Stimulated activated CD8-positive, alpha-beta memory T cell treated with anti-CD3 and anti-CD28 coated beads, Interleukin-12 subunit alpha, Interleukin-12 subunit beta, amount 100 ng/mL, for 1 hour (primary cell): ENCODE measurements at regions not wholly inside any gene's neighbourhood (a gene's known extent, or its start where the extent isn't known, plus 50 kb on each side); places are given as distances from the start of the nearest gene placed in this dataset.

Experiments
- DNase-seq: peaks from one replicate; pipeline ENCODE4 v3.0.0-alpha.2; 2020; ENCODE audit warnings: low read depth

GRCh38 chr3:81968658-81969057, 207.2 kb upstream of the GBE1 start:
- no peak for DNase-seq

DNA sequence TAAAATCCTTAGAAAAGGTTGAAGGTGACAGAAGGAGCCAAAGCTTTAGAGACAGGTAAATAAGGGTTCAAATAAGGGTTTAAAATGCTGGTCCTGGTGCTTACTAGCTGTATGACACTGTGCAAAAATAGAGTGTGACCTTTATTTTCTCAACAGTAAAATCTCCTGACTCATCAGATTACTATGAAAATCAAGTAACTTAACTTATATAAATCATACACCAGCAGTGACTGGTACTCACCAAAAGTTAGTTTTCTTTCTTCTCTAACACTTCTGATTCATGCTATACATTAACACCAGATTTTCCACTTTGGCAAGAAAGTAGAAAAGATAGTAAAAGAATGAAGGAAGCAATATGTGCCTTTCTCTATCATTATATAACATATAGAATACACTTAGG, 205.9 kb upstream of the GBE1 start:
- DNase-seq = no peak

GRCh38 chr3:81965696-81966095, 204.3 kb upstream of the GBE1 start:
- no peak for DNase-seq

DNA sequence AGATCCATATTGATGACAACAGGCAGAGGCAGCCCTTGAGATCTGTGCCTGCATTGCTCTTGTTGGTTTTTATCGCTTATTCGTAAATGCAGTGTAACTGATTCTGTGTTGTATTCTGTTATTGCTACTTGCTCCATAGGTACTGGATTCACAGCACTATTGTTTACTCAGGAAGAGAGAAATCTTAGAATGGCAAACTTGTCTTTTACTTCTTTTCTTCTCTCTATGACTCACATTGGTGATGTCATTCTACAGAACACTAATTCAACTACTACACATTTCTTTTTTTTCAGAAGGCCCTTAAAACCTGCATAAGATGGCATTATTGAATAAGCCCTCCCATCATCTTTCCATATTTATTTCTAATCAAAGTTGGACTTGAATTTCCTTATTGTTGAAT, 201.0 kb upstream of the GBE1 start:
- DNase-seq = no peak

GRCh38 chr3:81958972-81959640, 197.7 kb upstream of the GBE1 start:
- DNase-seq = no peak

- no peak for DNase-seq
Measured at GRCh38 chr3:81955878-81956277, 194.4 kb upstream of the GBE1 start.

GRCh38 chr3:81953111-81953510, 191.7 kb upstream of the GBE1 start:
- no peak for DNase-seq

- DNase-seq = no peak
Measured at GRCh38 chr3:81952141-81952540, 190.7 kb upstream of the GBE1 start.

- no peak for DNase-seq
Measured at GRCh38 chr3:81951636-81952035, 190.2 kb upstream of the GBE1 start.

GRCh38 chr3:81951106-81951505, 189.7 kb upstream of the GBE1 start:
- no peak for DNase-seq

- no peak for DNase-seq
Measured at GRCh38 chr3:81947359-81947758, 185.9 kb upstream of the GBE1 start.

DNA sequence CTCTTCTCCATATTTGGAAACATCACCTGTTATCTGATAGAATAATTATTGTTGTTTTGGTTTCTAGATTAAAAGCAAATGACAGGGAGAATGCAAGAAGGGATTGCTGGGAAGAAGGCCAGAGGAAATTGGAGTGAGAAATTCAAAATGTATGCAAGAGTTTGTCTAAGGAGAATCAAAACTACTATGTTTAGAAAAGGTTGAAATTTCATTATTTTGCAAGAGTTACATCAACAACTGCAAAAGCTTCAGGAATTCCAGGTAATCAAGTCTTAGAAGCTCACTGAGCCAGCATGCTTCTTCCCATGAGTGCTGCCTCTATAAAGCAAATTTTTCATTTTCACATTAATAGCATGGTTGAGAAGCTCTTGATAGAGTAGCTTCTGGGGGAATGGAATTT, 177.2 kb upstream of the GBE1 start:
- DNase-seq = no peak

- DNase-seq = no peak
Measured at GRCh38 chr3:81936817-81937216, 175.4 kb upstream of the GBE1 start.

GRCh38 chr3:81932681-81933080, 171.2 kb upstream of the GBE1 start:
- no peak for DNase-seq

DNA sequence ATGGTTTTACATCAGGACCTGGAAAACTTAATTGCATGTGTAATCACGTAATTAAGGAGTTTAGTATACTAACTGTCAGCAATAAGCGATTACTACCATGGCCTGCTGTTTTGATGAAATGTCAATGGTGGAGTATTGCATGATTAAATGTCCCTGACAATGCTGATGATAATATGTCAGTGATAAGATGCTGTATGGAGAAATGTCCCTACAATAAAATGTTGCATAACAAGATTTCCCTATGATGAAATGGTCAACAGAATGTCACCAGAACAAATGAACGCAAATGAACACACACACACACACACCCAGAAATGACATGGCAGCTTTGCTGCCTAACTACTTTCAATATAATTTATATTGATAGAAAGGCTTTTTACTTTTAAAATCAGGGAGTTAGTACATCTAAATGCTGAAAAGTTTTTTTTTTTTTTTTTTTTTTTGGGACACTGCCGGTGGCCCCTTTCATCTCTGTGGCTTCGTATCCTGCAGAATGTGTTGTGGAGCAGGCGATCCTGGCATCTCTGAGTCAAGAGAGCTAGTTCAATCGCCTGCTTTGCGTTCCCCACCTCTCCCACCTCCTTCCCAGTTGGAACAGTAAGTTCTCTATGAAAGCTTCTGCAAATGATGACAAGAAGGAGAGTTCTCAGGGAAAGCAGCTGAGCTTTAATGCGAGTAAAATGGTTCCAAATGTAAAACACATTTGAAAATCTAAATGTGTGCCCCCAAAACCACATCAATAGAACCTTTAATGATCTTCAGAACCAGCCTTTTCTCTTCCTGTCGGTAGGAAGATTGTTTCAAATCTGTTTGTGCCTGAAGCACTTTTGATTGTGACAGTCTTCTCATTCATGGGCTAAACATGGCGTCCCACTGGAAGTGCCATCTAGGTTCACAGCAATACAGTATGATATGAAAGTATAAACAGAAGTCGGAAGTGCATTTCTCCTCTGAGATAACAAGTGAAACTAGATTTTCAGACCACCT, 170.1 kb upstream of the GBE1 start:
- DNase-seq = no peak

DNA sequence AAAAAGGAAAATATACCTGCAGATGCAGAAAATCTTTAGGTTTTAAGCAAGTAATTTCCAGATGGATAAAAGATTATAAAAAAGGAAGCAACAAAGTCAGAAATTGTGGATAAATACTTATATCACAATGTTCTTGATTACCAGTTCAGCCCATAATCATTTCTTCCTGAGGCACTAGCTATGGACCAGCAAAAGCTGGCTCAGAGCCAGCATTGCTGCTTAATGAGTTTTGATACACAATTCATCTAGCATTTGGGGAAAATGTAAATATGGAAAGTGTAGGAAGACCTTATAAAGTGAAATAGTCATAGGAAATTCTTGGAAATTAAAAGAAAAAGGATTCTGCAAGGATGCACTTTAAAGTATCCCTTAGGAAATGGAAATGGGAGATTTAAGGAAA, 168.3 kb upstream of the GBE1 start:
- DNase-seq = no peak

DNA sequence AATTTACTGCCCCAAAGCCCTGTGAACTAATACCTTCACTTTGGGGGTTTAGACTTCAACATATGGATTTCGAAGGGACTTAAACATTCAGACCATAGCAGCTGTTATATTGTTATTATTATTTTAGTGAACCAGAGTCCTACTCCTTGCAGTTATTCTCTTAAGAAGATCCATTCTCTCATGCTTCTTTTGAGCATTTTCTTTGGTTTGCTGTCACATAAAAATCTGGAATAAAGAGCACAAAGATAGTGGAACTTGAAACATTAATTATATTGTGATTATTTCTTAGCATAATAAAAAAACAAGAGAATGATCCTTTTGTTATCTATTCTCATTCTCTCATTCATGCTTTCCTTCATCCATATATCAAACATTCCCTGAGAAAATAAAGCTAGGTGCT, 166.4 kb upstream of the GBE1 start:
- DNase-seq = no peak

- DNase-seq = no peak
Measured at GRCh38 chr3:81925385-81925784, 163.9 kb upstream of the GBE1 start.

DNA sequence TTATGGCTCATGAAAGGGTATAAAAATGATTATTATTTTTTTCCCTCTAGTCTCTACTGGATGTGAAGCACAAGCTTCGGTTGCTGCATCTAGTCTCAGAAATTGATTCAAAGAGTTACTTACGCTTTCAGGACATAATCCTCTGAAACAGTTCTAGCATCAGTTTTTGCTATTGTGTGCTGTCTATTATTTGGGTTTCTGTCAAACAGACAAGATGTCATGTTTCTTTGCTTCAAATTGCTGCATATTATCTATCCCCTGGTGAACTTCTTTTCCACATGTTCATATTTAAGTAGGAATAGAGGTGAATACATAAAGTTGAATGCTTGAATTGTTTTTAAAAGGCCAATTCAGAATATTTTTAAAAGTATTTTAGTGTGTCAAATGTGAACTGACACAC, 161.6 kb upstream of the GBE1 start:
- DNase-seq = no peak

DNA sequence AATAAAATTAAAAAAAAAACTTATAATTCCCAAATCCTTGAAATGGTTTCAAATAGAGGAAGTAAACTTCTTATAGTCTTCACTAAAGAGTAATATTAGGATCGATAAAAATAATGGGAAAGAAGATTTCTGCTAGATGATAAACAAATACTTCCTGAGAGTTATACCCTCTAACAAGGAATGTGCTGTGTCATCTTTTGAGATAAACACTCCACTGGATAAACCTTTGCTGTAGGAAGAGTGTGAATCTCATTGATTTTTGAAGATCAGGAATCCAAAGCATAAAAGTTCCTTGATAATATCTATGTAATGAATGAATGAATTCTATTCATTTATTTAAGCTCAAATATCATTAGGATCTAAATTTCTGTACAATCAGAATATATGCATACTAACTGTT, 161.0 kb upstream of the GBE1 start:
- no peak for DNase-seq

DNA sequence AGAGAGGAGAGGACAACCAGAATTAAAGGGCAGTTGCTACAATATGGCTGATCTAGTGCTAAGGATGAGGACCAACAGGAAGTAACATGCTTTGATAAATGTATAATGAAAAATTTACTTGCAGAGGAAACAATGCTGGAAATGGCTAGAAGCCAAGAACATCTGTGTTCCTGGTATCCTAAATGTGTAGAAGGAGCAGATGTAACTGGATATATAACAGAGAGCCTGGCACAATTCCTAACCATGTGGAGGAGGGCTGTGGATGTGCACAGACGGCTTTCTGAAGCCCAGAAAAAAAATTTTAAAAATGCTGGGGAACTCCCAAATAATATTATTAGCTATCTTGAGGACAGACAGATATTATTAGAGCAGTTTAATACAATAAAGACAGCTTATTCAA, 159.4 kb upstream of the GBE1 start:
- DNase-seq = no peak

DNA sequence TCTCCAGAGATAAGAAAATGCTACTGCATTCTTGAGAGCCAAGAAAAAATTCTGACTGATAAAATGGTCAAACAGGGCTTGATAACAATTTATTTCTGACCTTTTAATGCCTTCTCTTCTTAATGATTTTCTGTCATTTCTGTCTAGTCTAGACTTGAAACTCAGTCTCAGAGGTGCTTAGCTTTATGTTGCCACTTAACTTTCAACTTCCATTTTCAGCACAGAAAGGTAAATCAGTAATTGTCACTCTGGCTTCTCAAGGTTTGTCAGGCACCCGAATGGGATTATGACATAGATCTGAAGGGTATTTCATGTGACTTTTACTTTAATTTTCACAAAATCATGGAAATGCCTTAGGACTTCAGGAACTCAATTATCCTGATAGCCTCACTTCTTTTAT, 155.4 kb upstream of the GBE1 start:
- DNase-seq = no peak

- DNase-seq = no peak
Measured at GRCh38 chr3:81913886-81914663, 152.6 kb upstream of the GBE1 start.
